H1 (cell line): ENCODE measurements at regions not wholly inside any gene's neighbourhood (a gene's known extent, or its start where the extent isn't known, plus 50 kb on each side); places are given as distances from the start of the nearest gene placed in this dataset.

Experiments
- BRCA1 ChIP-seq: IDR thresholded peaks from 2 replicates; pipeline ENCODE4 v1.6.1; 2012; ENCODE audit warnings: low read depth, low read length, improper control_type of control experiment
- CEBPB ChIP-seq: IDR thresholded peaks from 2 replicates; pipeline ENCODE4 v1.6.1; 2012; ENCODE audit warnings: low read depth, low read length
- CREB1 ChIP-seq: IDR thresholded peaks from 2 replicates; pipeline ENCODE4 v1.6.1; 2012; ENCODE audit warnings: inconsistent platforms
- HDAC6 ChIP-seq: IDR thresholded peaks from one replicate; pipeline ENCODE4 v1.7.1; 2012; ENCODE audit warnings: low read depth, mild to moderate bottlenecking, inconsistent platforms, low read length, moderate library complexity
- SIX5 ChIP-seq: IDR thresholded peaks from 2 replicates; pipeline ENCODE4 v1.6.1; 2011; ENCODE audit warnings: mild to moderate bottlenecking, low read depth, low read length
- YY1 ChIP-seq: IDR thresholded peaks from 2 replicates; pipeline ENCODE4 v1.6.1; 2011; ENCODE audit warnings: low read depth, mild to moderate bottlenecking, low read length

- TF ChIP-seq CREB1 (no peak), BRCA1 (no peak), YY1 (no peak), SIX5 (no peak), CEBPB (no peak), HDAC6 (no peak)
Measured at GRCh38 chr4:157590679-157591078, 370.2 kb downstream of the GRIA2 start (continued).
